ENCODE measurements at regions not wholly inside any gene's neighbourhood (a gene's known extent, or its start where the extent isn't known, plus 50 kb on each side); places are given as distances from the start of the nearest gene placed in this dataset.

GRCh38 chr7:33821970-33822369 is 83.4 kb upstream of the BMPER start:
- TF ChIP-seq, protein P1, sequence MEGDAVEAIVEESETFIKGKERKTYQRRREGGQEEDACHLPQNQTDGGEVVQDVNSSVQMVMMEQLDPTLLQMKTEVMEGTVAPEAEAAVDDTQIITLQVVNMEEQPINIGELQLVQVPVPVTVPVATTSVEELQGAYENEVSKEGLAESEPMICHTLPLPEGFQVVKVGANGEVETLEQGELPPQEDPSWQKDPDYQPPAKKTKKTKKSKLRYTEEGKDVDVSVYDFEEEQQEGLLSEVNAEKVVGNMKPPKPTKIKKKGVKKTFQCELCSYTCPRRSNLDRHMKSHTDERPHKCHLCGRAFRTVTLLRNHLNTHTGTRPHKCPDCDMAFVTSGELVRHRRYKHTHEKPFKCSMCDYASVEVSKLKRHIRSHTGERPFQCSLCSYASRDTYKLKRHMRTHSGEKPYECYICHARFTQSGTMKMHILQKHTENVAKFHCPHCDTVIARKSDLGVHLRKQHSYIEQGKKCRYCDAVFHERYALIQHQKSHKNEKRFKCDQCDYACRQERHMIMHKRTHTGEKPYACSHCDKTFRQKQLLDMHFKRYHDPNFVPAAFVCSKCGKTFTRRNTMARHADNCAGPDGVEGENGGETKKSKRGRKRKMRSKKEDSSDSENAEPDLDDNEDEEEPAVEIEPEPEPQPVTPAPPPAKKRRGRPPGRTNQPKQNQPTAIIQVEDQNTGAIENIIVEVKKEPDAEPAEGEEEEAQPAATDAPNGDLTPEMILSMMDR (IDR thresholded peaks at IDR 0.05; ENCODE audit: insufficient read depth, low read length, missing control alignments) = no peak
- DNase-seq (ENCODE audit: low read depth, low spot score) = no peak
- ChIA-PET CTCF (interaction anchor here (1.2 to 1.5 kb wide), 2 partner anchors 14 kb away, joined by 4 to 6 read pairs; no protein-coding TSS in a partner anchor), POLR2A (no interaction called here)
- H3K4me3 ChIP-seq (ENCODE audit: low read depth, low read length) = no peak overlapping the region

DNA sequence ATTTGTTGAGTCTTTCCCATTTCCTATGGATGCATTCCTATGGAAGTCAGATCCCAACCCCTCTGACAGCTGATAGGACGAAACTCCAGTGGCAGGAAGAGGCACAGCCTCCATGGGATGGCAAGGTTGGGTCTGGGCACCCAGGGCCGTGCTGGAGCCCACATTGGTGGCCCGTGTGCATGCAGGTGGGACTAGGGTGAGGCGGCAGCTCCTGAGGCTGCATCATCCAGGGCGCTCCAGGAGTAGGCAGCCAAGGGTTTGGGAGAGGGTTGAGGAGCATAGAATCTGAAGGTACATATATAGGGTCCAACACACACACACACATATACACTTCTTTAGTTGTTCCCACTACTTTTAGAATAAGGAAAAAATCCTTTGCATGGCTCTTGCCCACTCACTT is 81.4 kb upstream of the BMPER start:
- ChIA-PET CTCF (interaction anchor here (0.9 to 2.0 kb wide), 2 partner anchors 16 to 17 kb away, joined by 3 to 6 read pairs; no protein-coding TSS in a partner anchor), POLR2A (no interaction called here)
- DNase-seq (ENCODE audit: low read depth, low spot score) = no peak
- TF ChIP-seq, protein P1 (IDR thresholded peaks at IDR 0.05; ENCODE audit: insufficient read depth, low read length, missing control alignments) = no peak
- no peak overlapping the region for H3K4me3 ChIP-seq (ENCODE audit: low read depth, low read length)

DNA sequence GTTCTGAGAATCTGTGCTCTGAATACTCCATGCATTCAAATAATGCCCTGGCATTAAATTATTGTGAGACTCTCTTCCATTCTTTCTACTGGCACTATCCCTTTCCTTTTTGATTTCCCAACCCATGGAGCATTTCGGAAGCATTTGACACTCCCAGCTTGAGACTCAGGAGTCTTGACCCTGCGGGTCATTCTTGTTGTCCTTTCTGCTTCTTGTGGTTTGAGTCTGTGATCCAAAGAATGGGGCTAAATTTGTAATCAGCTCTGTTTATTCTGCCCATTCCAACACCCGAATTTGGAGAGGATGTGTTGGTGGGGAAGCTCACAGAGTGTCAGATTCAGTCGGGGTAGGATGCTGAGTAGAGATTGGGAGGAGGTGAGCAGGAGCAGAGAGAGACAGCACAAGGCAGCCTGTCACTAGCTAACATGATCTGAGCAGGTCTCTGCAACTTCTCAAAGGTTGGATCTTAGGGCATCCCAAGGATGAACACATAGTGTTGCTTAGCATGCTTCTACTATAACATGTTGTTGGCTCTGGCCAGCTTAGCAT is 80.4 kb upstream of the BMPER start:
- no peak for DNase-seq (ENCODE audit: low read depth, low spot score)
- ChIA-PET POLR2A (no interaction called here), CTCF (interaction anchor here (0.9 to 2.0 kb wide), 3 partner anchors 11 to 17 kb away, joined by 3 to 6 read pairs (median 5); no protein-coding TSS in a partner anchor)
- no peak overlapping the region for H3K4me3 ChIP-seq (ENCODE audit: low read depth, low read length)
- TF ChIP-seq, protein P1 (IDR thresholded peaks at IDR 0.05; ENCODE audit: insufficient read depth, low read length, missing control alignments) = no peak

- CTCF ChIA-PET = interaction anchor here (1.0 to 2.0 kb wide), 3 partner anchors 10 to 18 kb away, joined by 3 to 6 read pairs (median 5); no protein-coding TSS in a partner anchor
- DNase-seq (ENCODE audit: low read depth, low spot score) = no peak
- no peak overlapping the region for H3K4me3 ChIP-seq (ENCODE audit: low read depth, low read length)
- POLR2A ChIA-PET = no interaction called here
- TF ChIP-seq, protein P1 (IDR thresholded peaks at IDR 0.05; ENCODE audit: insufficient read depth, low read length, missing control alignments) = no peak
These were observed 79.7 kb upstream of the BMPER start for GRCh38 chr7:33825644-33826043.

GRCh38 chr7:33829536-33829935 is 75.8 kb upstream of the BMPER start:
- no peak overlapping the region for H3K4me3 ChIP-seq (ENCODE audit: low read depth, low read length)
- ChIA-PET POLR2A (no interaction called here), CTCF (no interaction called here)
- DNase-seq (ENCODE audit: low read depth, low spot score) = no peak
- TF ChIP-seq, protein P1 (IDR thresholded peaks at IDR 0.05; ENCODE audit: insufficient read depth, low read length, missing control alignments) = no peak

GRCh38 chr7:33831389-33832141 is 73.8 kb upstream of the BMPER start:
- CTCF ChIA-PET = interaction anchor here (0.8 kb wide), 1 partner anchor 101 kb away, joined by 3 read pairs; no protein-coding TSS in a partner anchor
- DNase-seq (ENCODE audit: low read depth, low spot score) = no peak
- TF ChIP-seq, protein P1 (IDR thresholded peaks at IDR 0.05; ENCODE audit: insufficient read depth, low read length, missing control alignments) = no peak
- H3K4me3 ChIP-seq (ENCODE audit: low read depth, low read length) = no peak overlapping the region
- POLR2A ChIA-PET = no interaction called here

Data from AG04449 (cell line).